Motor neuron (in vitro differentiated cells): ENCODE measurements at regions not wholly inside any gene's neighbourhood (a gene's known extent, or its start where the extent isn't known, plus 50 kb on each side); places are given as distances from the start of the nearest gene placed in this dataset.
"Not testable (repeated sequence)": the region's sequence is repeated elsewhere in the genome, so short reads cannot be mapped to it uniquely, and the experiment has no call there.

Experiments used
- ATAC-seq, 8 experiments: fragments of 200-7000 bp; cut with Tn5 transposase; replicated peaks in 6 of 8; 2 replicates each; pipeline ENCODE4 v1.8.0; 2021; ENCODE audit warnings: mild to moderate bottlenecking in 8 of 8, moderate library complexity in 8 of 8
- H3K27ac ChIP-seq, 2 donors: fragments of 250-450 bp; sonication (Bioruptor Pico); 2 replicates each; pipeline ENCODE4 v1.9.0; 2021; ENCODE audit warnings: antibody characterized with exemption in 2 of 2, mild to moderate bottlenecking in 2 of 2, moderate library complexity in 1 of 2
- H3K4me1 ChIP-seq, 2 donors: fragments of 250-450 bp; sonication (Bioruptor Pico); replicated peaks in 1 of 2; 2 replicates each; pipeline ENCODE4 v1.6.1; 2021; ENCODE audit warnings: antibody characterized with exemption in 2 of 2, mild to moderate bottlenecking in 2 of 2, moderate library complexity in 1 of 2
- H3K4me3 ChIP-seq, 5 donors: fragments of 250-450 bp; sonication (Bioruptor Pico); 2 replicates each; pipeline ENCODE4 v1.9.0; 2021; ENCODE audit warnings: antibody characterized with exemption in 5 of 5, mild to moderate bottlenecking in 5 of 5, moderate library complexity in 4 of 5
- WGBS, 10 experiments: fragments of 450-650 bp; shearing (Covaris generic); methylation state at CpG; one replicate each; pipeline ENCODE4 v1.0.0; 2022; 5-methylcytosine and 5-hydroxymethylcytosine counted together
- in situ Hi-C, 9 experiments: fragments of 400-800 bp; cut with MboI; loops; one replicate each; pipeline ENCODE4 v1.15.0; 2021; ENCODE audit warnings: low sequenced_read_pairs in 9 of 9, low pct_unique_long_range_greater_than_20kb in 2 of 9; ENCODE audit not compliant: unreplicated experiment in 9 of 9

- in situ Hi-C loops = no loop called here
- no peak for ATAC-seq
Measured at GRCh38 chr1:176323472-176323871, 116.4 kb upstream of the COP1 start.

GRCh38 chr1:176315519-176316220 is 108.6 kb upstream of the COP1 start:
- no peak overlapping the region for H3K27ac ChIP-seq
- no peak overlapping the region for H3K4me3 ChIP-seq
- WGBS, 10 experiments = 0 to 92% (median 38%) methylated on average over 1 to 3 of the region's 3 CpGs
- in situ Hi-C loops = no loop called here
- ATAC-seq = no peak
- H3K4me1 ChIP-seq = no peaks in the 10 kb centered on the region

More at GRCh38 chr1:176323472-176323871, 116.4 kb upstream of the COP1 start:
- 0 to 100% (median 82%) methylated on average over 1 to 3 of the region's 3 CpGs for WGBS, 10 experiments
- Histone ChIP-seq H3K27ac (no peak overlapping the region), H3K4me3 (no peak overlapping the region), H3K4me1 (no peaks in the 10 kb centered on the region)

- WGBS, 10 experiments = 20 to 100% (median 96%) methylated on average over 2 to 6 of the region's 6 CpGs; no CpG with 5 or more reads in 4 of the 10 experiments
- H3K4me1 ChIP-seq, ATAC-seq, in situ Hi-C loops, H3K27ac ChIP-seq, H3K4me3 ChIP-seq: not testable (repeated sequence)
Measured at GRCh38 chr1:176296602-176297001, 89.5 kb upstream of the COP1 start.

GRCh38 chr1:176285996-176286395 is 78.9 kb upstream of the COP1 start:
- Histone ChIP-seq H3K4me1 (no peaks in the 10 kb centered on the region), H3K4me3 (no peak overlapping the region), H3K27ac (no peak overlapping the region)
- WGBS, 10 experiments = 0 to 92% (median 73%) methylated on average over 2 to 3 of the region's 3 CpGs
- ATAC-seq = no peak
- in situ Hi-C loops = no loop called here

- in situ Hi-C loops = no loop called here
- WGBS, 10 experiments = 0 to 100% (median 93%) methylated on average over 1 of the region's 1 CpG; no CpG with 5 or more reads in 4 of the 10 experiments
- Histone ChIP-seq H3K27ac (no peak overlapping the region), H3K4me1 (peaks cover 0 to 10% of the 10 kb centered on the region in 2 donors), H3K4me3 (no peak overlapping the region)
- no peak for ATAC-seq
Measured at GRCh38 chr1:176271572-176271971, 64.5 kb upstream of the COP1 start.
